GM18507 (cell line): ENCODE measurements at regions not wholly inside any gene's neighbourhood (a gene's known extent, or its start where the extent isn't known, plus 50 kb on each side); places are given as distances from the start of the nearest gene placed in this dataset.
"Not testable (repeated sequence)": the region's sequence is repeated elsewhere in the genome, so short reads cannot be mapped to it uniquely, and the experiment has no call there.

Source experiments
- DNase-seq: peaks from one replicate; pipeline ENCODE4 v3.0.0; 2011; ENCODE audit warnings: low read depth; ENCODE audit not compliant: insufficient read length; ENCODE audit errors: extremely low spot score
- FAIRE-seq: peaks from 2 replicates; lab custom pipeline; 2011; peaks lifted over from hg19 to GRCh38; lab: Jason Lieb, UNC

- DNase-seq, FAIRE-seq: not testable (repeated sequence)
Measured at GRCh38 chr10:46095943-46096342, 49.9 kb upstream of the MSMB start.

GRCh38 chr10:46096446-46096845 lies 50.4 kb upstream of the MSMB start:
- DNase-seq = no peak
- FAIRE-seq = no peak

DNA sequence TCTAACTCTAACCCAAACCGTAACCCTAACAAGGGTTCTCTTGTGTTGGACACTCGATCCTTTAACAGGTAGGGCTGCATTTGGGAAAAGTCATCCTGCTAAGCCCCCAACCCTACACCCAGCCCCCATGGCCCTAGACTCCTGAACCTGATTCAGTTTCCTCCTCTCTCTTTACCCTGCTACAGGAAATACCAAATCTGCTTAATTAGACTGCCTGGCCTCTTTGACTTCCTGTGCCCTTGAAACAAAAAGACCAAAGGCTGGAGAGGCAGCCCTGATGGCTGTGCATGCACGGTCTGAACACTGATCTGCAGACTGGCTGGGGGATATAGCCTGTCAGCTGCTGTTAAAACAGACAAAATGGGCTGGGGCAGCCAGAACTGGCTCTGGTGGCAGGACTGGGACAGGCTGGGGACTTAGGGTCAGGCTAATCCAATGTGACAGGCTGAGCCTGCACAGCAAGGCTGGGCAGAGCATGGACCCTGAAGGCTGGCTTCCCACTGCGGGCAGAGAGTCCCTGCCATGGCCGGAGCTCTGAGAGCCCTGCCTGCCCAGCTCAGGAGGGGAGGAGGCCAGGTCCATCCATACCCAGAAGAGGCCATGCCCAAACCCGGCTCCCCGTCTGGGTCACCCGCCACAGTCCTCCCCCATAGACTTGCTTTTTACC lies 51.0 kb upstream of the MSMB start:
- no peak for DNase-seq
- FAIRE-seq = no peak

- FAIRE-seq (no peak), DNase-seq (no peak)
Measured at GRCh38 chr10:46097576-46098317, 51.7 kb upstream of the MSMB start.

GRCh38 chr10:46098386-46098785 lies 52.3 kb upstream of the MSMB start:
- FAIRE-seq = no peak
- no peak for DNase-seq

GRCh38 chr10:46098925-46099324 lies 52.9 kb upstream of the MSMB start:
- FAIRE-seq, DNase-seq: not testable (repeated sequence)

DNA sequence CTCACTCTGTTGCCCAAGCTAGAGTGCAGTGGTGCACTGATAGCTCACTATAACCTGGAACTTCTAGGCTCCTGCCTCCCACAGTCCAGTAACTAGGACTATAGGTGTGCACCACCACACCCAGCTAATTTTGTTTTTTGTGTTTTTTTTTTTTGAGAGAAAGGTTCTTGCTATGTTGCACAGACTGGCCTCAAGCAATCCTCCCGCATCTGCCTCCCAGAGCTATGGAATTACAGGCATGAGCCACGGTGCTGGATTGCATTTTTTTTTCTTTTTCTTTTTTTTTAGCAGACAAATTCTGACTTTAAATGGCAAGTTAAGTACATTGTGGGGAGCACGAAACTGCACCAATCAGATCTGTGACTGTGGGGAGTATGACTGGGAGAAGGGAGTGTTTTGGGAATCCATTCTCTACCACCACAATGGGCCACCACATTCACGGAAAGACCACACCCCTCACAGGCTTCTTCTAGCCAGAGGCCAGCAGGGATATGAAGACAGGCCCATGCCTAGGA lies 58.1 kb upstream of the MSMB start:
- FAIRE-seq = no peak

DNA sequence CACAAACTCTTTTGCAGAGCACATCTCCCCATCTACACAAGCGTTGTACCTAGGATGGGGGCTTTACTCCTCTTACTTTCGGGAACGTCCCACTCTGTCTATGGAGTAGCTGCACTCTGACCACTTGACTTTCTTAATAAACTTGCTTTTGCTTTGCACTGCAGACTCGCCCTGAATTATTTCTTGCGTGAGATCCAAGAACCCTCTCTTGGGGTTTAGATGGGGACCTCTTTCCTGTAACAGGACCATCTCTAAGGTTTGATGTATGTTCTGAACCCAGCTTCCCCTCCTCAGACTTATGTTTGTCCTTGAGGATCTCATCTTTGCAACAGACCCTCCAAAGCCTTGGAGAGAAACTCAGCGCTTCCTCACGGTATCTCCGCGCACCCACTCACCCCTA lies 59.3 kb upstream of the MSMB start:
- not testable (repeated sequence) for DNase-seq, FAIRE-seq

More for the DNA sequence above, 58.1 kb upstream of the MSMB start:
- no peak for DNase-seq

GRCh38 chr10:46105856-46106409 lies 59.9 kb upstream of the MSMB start:
- not testable (repeated sequence) for FAIRE-seq, DNase-seq

DNA sequence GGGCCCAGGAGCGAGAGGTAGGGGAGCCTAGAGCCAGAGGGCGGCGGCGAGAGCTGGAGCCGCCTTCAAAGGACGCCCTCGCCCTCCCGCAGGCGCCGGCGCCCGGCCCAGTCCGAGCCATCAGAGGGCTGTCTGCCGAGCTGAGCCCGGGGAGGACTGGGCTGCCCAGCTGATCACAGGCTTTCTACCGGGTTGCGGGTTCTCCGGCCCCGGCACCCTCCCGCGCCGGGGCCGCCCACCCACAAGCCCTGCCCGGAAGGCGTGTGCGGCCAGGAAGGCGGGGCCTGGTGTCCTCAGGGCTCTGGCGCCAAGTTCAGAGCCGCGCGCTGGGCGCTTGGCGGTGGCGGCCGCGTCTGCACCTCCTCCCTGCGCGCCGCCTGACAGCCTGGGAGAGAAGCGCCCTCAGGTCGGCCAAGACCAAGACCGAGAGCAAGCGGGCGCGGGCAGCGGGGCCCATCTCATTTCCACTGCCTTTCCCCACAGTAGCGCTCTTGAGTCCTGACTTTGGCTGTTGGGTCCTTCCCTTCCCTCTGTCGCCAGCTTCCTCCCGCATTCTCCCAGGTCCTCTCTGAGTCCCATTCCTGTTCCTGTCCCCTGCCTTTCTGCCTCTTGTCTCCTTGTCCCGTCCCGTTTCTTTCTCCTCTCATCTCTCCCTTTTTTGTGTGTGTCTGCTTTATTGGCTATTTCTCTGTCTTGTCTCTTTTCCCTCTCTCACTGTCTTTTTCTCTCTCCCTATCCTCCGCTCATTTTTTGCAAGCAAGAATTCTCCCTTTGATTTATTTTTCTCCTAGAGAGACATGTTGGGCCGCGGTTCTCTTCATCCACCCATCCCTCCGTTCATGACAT lies 60.6 kb upstream of the MSMB start:
- DNase-seq = no peak
- no peak for FAIRE-seq

DNA sequence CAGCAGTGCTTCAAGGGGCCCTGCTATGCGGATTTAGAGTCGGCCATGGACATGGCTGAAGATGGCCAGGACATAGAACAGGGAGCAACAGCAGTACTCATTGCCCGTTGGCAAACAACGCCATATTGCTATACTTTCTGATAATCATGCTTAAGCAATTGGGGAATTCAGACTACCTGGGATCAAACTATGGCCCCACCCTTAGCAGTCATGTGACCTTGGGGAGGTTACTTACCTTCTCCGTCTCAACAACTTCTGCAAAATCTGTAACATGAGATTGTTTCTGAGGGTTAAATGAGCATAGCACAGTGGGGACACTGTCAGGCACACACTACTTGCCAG lies 62.1 kb upstream of the MSMB start:
- not testable (repeated sequence) for FAIRE-seq, DNase-seq

DNA sequence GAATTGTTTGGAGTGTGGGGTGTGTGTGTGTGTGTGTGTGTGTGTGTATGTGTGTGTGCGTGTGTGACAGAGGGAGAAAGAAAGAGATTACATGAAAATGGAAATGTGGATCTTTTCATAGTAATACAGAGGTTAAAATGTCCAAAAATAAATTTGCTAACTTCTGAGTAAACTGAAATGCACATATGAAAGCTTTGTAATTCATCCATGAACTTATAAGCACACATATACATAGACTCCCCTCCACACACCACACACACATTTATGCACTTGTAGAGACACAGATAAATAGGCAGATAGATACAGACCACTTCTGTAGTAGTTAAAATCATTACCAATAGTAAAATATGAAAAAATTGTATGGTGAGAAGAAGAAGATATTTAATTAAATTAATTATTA lies 108.2 kb upstream of the MSMB start:
- FAIRE-seq, DNase-seq: not testable (repeated sequence)

GRCh38 chr10:46154683-46155082 lies 108.6 kb upstream of the MSMB start:
- DNase-seq = not testable (repeated sequence)

DNA sequence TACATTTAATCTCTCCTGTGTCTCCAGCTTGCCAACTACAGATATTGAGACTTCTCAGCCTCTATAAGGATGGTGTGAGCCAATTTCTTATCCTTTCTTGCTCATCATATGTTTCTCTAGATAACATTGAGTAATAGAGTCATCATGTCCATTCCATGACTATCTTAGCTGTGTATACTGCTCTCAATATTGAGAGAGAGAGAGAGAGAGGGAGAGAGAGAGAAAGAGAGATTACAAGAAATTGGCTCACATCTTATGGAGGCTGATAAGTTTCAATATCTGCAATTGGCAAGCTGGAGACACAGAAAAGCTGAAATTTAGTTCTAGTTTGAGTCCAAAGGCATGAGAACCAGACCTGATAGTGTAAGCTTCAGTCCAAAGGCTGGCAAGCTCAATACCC lies 110.8 kb upstream of the MSMB start:
- DNase-seq, FAIRE-seq: not testable (repeated sequence)

More at GRCh38 chr10:46154683-46155082, 108.6 kb upstream of the MSMB start:
- not testable (repeated sequence) for FAIRE-seq

- FAIRE-seq (no peak), DNase-seq (no peak)
Measured at GRCh38 chr10:46169736-46170135, 117.1 kb upstream of the ANTXRL start.

DNA sequence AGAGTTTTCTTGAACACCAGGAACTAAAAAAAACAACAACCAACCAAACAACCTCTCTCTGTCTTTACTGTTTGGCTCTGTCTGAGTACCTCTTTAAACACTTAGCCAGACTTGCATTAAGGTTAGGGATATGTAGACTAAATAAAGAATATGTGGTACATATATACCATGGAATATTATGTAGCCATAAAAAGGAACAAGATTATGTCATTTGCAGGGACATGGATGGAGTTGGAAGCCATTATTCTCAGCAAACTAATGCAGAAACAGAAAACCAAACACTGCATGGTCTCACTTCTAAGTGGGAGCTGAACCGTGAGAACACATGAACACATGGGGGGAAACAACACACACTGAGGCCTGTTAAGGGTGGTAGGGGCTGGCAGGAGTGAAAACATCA lies 116.0 kb upstream of the ANTXRL start:
- FAIRE-seq = no peak
- no peak for DNase-seq

GRCh38 chr10:46171661-46172060 lies 115.1 kb upstream of the ANTXRL start:
- DNase-seq (no peak), FAIRE-seq (no peak)

GRCh38 chr10:46175296-46175695 lies 111.5 kb upstream of the ANTXRL start:
- DNase-seq (no peak), FAIRE-seq (no peak)

DNA sequence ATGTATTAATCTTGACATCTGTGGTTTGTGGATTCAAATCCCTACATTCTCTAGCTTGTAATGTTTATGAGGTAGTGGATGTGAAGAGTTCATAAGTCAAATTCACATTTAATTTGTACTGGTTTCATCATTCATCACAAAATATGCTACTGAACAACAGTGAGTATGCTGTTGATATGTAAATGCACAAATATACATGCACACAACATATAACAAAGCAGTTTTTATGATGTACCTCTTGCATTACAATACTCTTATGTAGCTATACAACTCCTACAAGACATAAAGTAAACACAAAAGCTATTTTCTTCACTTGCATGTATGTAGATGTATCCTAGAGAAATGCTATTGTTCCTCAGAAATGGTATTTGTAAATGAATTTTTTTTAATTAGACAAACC lies 111.0 kb upstream of the ANTXRL start:
- no peak for FAIRE-seq

DNA sequence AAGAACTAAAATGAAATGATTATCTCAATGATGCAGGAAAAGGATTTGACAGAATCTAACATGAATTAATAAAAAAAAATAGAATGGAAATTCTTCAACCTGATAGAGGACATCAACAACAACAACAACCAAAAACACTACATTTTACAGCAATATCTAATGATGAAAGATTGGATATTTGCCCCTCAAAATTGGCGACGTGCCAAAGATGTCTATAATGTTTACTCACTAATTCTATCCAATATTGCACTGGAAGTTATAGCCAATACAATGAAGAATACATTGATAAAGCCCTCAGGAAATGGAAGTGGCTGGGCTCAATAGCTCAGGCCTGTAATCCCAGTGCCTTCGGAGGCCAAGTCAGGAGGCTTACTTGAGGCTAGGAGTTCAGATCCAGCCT lies 99.4 kb upstream of the ANTXRL start:
- not testable (repeated sequence) for DNase-seq, FAIRE-seq

More for the DNA sequence above, 111.0 kb upstream of the ANTXRL start:
- DNase-seq = no peak
